ENCODE measurements at regions not wholly inside any gene's neighbourhood (a gene's known extent, or its start where the extent isn't known, plus 50 kb on each side); places are given as distances from the start of the nearest gene placed in this dataset.

DNA sequence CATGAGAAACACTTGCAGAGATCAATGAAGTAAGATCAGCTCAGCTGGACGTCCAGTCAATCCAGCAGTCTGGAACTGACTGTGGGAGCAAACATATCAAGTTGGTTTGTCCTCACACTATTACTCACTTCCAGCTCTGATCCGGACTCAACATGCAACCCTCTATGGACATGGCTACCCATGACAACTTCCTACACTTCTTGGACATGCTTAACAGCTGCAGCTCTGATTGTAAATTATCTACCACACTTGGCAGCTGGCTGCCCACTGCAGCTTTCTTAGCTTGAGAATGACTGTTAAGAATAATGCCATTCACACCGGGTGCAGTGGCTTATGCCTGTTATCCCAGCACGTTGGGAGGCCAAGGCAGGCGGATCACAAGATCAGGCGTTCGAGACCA lies 429.8 kb downstream of the EPHA4 start:
- H3K27me3 ChIP-seq (ENCODE audit: control insufficient read depth in 1 of 2, insufficient read depth in 1 of 2, low read length in 2 of 2), result no peaks in the 10 kb centered on the region
- H3K27ac ChIP-seq (ENCODE audit: low read length, poor library complexity, severe bottlenecking), result no peak overlapping the region
- no peak overlapping the region for H2BK120ac ChIP-seq (ENCODE audit: low read depth, low read length)
- H4K8ac ChIP-seq (ENCODE audit: low read length), result no peak overlapping the region
- no peak overlapping the region for H4K91ac ChIP-seq (ENCODE audit: low read length)
- WGBS, result 94% methylated on average over 7 of the region's 7 CpGs
- H2AK5ac ChIP-seq (ENCODE audit: low read length, severe bottlenecking), result no peak overlapping the region
- no peak overlapping the region for H3K4me2 ChIP-seq (ENCODE audit: low read length, poor library complexity, severe bottlenecking)
- H3K4me1 ChIP-seq (ENCODE audit: control insufficient read depth, insufficient read depth, low read depth, low read length), result no peaks in the 10 kb centered on the region
- H3K9me3 ChIP-seq (ENCODE audit: control insufficient read depth, low read length), result no peaks in the 10 kb centered on the region
- H2BK15ac ChIP-seq (ENCODE audit: low read depth, poor library complexity, severe bottlenecking), result no peak overlapping the region
- no peak for DNase-seq
- no peaks in the 10 kb centered on the region for H3K79me1 ChIP-seq (replicated peaks; ENCODE audit: low read length, poor library complexity, severe bottlenecking)
- H2AFZ ChIP-seq (ENCODE audit: low read depth, low read length), result no peak overlapping the region
- H2BK12ac ChIP-seq (ENCODE audit: low read length in 2 of 2), result no peak overlapping the region
- no peak overlapping the region for H3K18ac ChIP-seq (ENCODE audit: low read depth in 1 of 2, low read length in 2 of 2)
- H3K23ac ChIP-seq (ENCODE audit: low read length in 2 of 2), result no peak overlapping the region
- no peak overlapping the region for H3K9ac ChIP-seq (ENCODE audit: low read length)
- H3K4ac ChIP-seq (ENCODE audit: low read depth in 1 of 2, low read length in 2 of 2), result no peak overlapping the region
- H3K36me3 ChIP-seq (ENCODE audit: control insufficient read depth in 1 of 2, insufficient read depth in 2 of 2, low read depth in 1 of 2, low read length in 2 of 2), result no peaks in the 10 kb centered on the region
- no peak overlapping the region for H2BK5ac ChIP-seq (ENCODE audit: low read depth, low read length, poor library complexity, severe bottlenecking)
- no peak overlapping the region for H3K4me3 ChIP-seq (ENCODE audit: insufficient read depth in 1 of 2, low read depth in 1 of 2, low read length in 2 of 2)
- H3K14ac ChIP-seq (ENCODE audit: low read length in 2 of 2), result no peak overlapping the region

DNA sequence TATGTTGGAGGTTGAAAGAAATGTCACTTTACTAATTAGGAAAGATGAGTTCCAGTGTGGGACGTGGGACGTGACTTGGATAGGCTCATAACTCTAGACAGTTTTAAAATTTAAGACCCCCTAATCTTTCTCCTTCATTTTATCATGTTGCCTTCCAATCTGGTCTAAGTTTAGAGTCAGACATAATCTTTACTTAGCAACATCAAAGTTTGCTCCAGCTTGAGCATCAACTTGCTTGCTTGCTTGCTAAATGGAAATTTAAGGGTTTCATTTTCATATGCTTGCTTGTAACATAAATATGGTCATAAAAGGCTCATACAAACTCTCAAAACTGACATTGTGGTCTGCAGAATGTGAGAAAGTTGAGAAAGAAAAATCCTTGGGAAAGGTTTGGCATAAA lies 428.9 kb downstream of the EPHA4 start:
- Histone ChIP-seq H3K9ac (ENCODE audit: low read length) (no peak overlapping the region), H3K4ac (ENCODE audit: low read depth in 1 of 2, low read length in 2 of 2) (no peak overlapping the region), H2BK5ac (ENCODE audit: low read depth, low read length, poor library complexity, severe bottlenecking) (no peak overlapping the region), H2BK12ac (ENCODE audit: low read length in 2 of 2) (no peak overlapping the region), H4K8ac (ENCODE audit: low read length) (no peak overlapping the region), H3K27ac (ENCODE audit: low read length, poor library complexity, severe bottlenecking) (no peak overlapping the region), H3K36me3 (ENCODE audit: control insufficient read depth in 1 of 2, insufficient read depth in 2 of 2, low read depth in 1 of 2, low read length in 2 of 2) (no peaks in the 10 kb centered on the region), H2AK5ac (ENCODE audit: low read length, severe bottlenecking) (no peak overlapping the region), H3K4me1 (ENCODE audit: control insufficient read depth, insufficient read depth, low read depth, low read length) (no peaks in the 10 kb centered on the region), H3K14ac (ENCODE audit: low read length in 2 of 2) (no peak overlapping the region), H3K23ac (ENCODE audit: low read length in 2 of 2) (no peak overlapping the region), H3K18ac (ENCODE audit: low read depth in 1 of 2, low read length in 2 of 2) (no peak overlapping the region), H3K79me1 (replicated peaks; ENCODE audit: low read length, poor library complexity, severe bottlenecking) (no peaks in the 10 kb centered on the region), H3K9me3 (ENCODE audit: control insufficient read depth, low read length) (no peaks in the 10 kb centered on the region), H3K4me2 (ENCODE audit: low read length, poor library complexity, severe bottlenecking) (no peak overlapping the region), H2AFZ (ENCODE audit: low read depth, low read length) (no peak overlapping the region), H3K27me3 (ENCODE audit: control insufficient read depth in 1 of 2, insufficient read depth in 1 of 2, low read length in 2 of 2) (no peaks in the 10 kb centered on the region), H3K4me3 (ENCODE audit: insufficient read depth in 1 of 2, low read depth in 1 of 2, low read length in 2 of 2) (no peak overlapping the region), H2BK15ac (ENCODE audit: low read depth, poor library complexity, severe bottlenecking) (no peak overlapping the region), H4K91ac (ENCODE audit: low read length) (no peak overlapping the region), H2BK120ac (ENCODE audit: low read depth, low read length) (no peak overlapping the region)
- WGBS, result 93% methylated on average over 2 of the region's 2 CpGs
- no peak for DNase-seq

GRCh38 chr2:221144909-221145308 lies 427.2 kb downstream of the EPHA4 start:
- Histone ChIP-seq H2AK5ac (ENCODE audit: low read length, severe bottlenecking) (no peak overlapping the region), H3K36me3 (ENCODE audit: control insufficient read depth in 1 of 2, insufficient read depth in 2 of 2, low read depth in 1 of 2, low read length in 2 of 2) (no peaks in the 10 kb centered on the region), H3K79me1 (replicated peaks; ENCODE audit: low read length, poor library complexity, severe bottlenecking) (no peaks in the 10 kb centered on the region), H3K27ac (ENCODE audit: low read length, poor library complexity, severe bottlenecking) (no peak overlapping the region), H4K8ac (ENCODE audit: low read length) (no peak overlapping the region), H3K4ac (ENCODE audit: low read depth in 1 of 2, low read length in 2 of 2) (no peak overlapping the region), H3K27me3 (ENCODE audit: control insufficient read depth in 1 of 2, insufficient read depth in 1 of 2, low read length in 2 of 2) (no peaks in the 10 kb centered on the region), H3K4me1 (ENCODE audit: control insufficient read depth, insufficient read depth, low read depth, low read length) (no peaks in the 10 kb centered on the region), H2BK120ac (ENCODE audit: low read depth, low read length) (no peak overlapping the region), H3K9me3 (ENCODE audit: control insufficient read depth, low read length) (no peaks in the 10 kb centered on the region), H3K18ac (ENCODE audit: low read depth in 1 of 2, low read length in 2 of 2) (no peak overlapping the region), H2BK15ac (ENCODE audit: low read depth, poor library complexity, severe bottlenecking) (no peak overlapping the region), H3K4me3 (ENCODE audit: insufficient read depth in 1 of 2, low read depth in 1 of 2, low read length in 2 of 2) (no peak overlapping the region), H3K23ac (ENCODE audit: low read length in 2 of 2) (no peak overlapping the region), H4K91ac (ENCODE audit: low read length) (no peak overlapping the region), H2BK12ac (ENCODE audit: low read length in 2 of 2) (no peak overlapping the region), H3K14ac (ENCODE audit: low read length in 2 of 2) (no peak overlapping the region), H3K9ac (ENCODE audit: low read length) (no peak overlapping the region), H3K4me2 (ENCODE audit: low read length, poor library complexity, severe bottlenecking) (no peak overlapping the region), H2AFZ (ENCODE audit: low read depth, low read length) (no peak overlapping the region), H2BK5ac (ENCODE audit: low read depth, low read length, poor library complexity, severe bottlenecking) (no peak overlapping the region)
- no peak for DNase-seq
- WGBS, result 100% methylated on average over 1 of the region's 1 CpG

DNA sequence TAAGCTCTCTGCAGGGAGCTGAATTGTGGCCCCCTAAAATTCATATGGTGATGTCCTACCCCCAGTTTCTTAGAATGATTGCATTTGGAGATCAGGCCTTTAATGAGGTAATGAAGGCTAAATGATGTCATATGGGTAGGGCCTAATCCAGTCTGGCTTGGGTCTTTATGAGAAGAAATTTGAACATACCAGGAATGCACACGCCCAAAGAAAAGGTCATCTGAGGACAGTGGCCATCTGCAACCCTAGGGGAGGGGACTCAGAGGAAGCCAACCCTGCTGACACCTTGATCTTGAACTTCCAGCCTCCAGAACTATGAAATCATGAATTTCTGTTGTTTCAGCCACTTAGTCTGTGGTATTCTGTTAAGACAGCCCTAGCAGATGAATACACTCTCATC lies 426.7 kb downstream of the EPHA4 start:
- Histone ChIP-seq H2BK15ac (ENCODE audit: low read depth, poor library complexity, severe bottlenecking) (no peak overlapping the region), H3K14ac (ENCODE audit: low read length in 2 of 2) (no peak overlapping the region), H3K36me3 (ENCODE audit: control insufficient read depth in 1 of 2, insufficient read depth in 2 of 2, low read depth in 1 of 2, low read length in 2 of 2) (no peaks in the 10 kb centered on the region), H3K27me3 (ENCODE audit: control insufficient read depth in 1 of 2, insufficient read depth in 1 of 2, low read length in 2 of 2) (no peaks in the 10 kb centered on the region), H3K4me2 (ENCODE audit: low read length, poor library complexity, severe bottlenecking) (no peak overlapping the region), H3K9ac (ENCODE audit: low read length) (no peak overlapping the region), H3K9me3 (ENCODE audit: control insufficient read depth, low read length) (no peaks in the 10 kb centered on the region), H3K18ac (ENCODE audit: low read depth in 1 of 2, low read length in 2 of 2) (no peak overlapping the region), H2BK5ac (ENCODE audit: low read depth, low read length, poor library complexity, severe bottlenecking) (no peak overlapping the region), H3K4ac (ENCODE audit: low read depth in 1 of 2, low read length in 2 of 2) (no peak overlapping the region), H3K79me1 (replicated peaks; ENCODE audit: low read length, poor library complexity, severe bottlenecking) (no peaks in the 10 kb centered on the region), H2BK12ac (ENCODE audit: low read length in 2 of 2) (no peak overlapping the region), H3K27ac (ENCODE audit: low read length, poor library complexity, severe bottlenecking) (no peak overlapping the region), H2AFZ (ENCODE audit: low read depth, low read length) (no peak overlapping the region), H4K91ac (ENCODE audit: low read length) (no peak overlapping the region), H2BK120ac (ENCODE audit: low read depth, low read length) (no peak overlapping the region), H3K4me1 (ENCODE audit: control insufficient read depth, insufficient read depth, low read depth, low read length) (no peaks in the 10 kb centered on the region), H4K8ac (ENCODE audit: low read length) (no peak overlapping the region), H3K4me3 (ENCODE audit: insufficient read depth in 1 of 2, low read depth in 1 of 2, low read length in 2 of 2) (no peak overlapping the region), H3K23ac (ENCODE audit: low read length in 2 of 2) (no peak overlapping the region), H2AK5ac (ENCODE audit: low read length, severe bottlenecking) (no peak overlapping the region)
- no peak for DNase-seq
- whole genome bisulfite sequencing, result 86% methylated on average over 1 of the region's 1 CpG

Measured in mesenchymal stem cell (in vitro differentiated cells and primary cell).